NCI-H2171 (cell line): ENCODE measurements at regions not wholly inside any gene's neighbourhood (a gene's known extent, or its start where the extent isn't known, plus 50 kb on each side); places are given as distances from the start of the nearest gene placed in this dataset.

ENCODE experiments used
- DNase-seq: peaks from one replicate; lab custom pipeline; 2025; lab: John Stamatoyannopoulos, UW

GRCh38 chr20:50405915-50406609 lies 104.1 kb upstream of the PTPN1 start:
- no peak for DNase-seq

GRCh38 chr20:50406610-50407136 lies 103.5 kb upstream of the PTPN1 start:
- DNase-seq, result no peak

- peak; percentile 11 for DNase-seq
Observed at GRCh38 chr20:50408526-50409364, 101.4 kb upstream of the PTPN1 start.

GRCh38 chr20:50409495-50409894 lies 100.7 kb upstream of the PTPN1 start:
- no peak for DNase-seq

GRCh38 chr20:50410343-50410742 lies 99.8 kb upstream of the PTPN1 start:
- no peak for DNase-seq

- DNase-seq, result no peak
Observed at GRCh38 chr20:50412069-50412468, 98.1 kb upstream of the PTPN1 start.

GRCh38 chr20:50412499-50412898 lies 97.7 kb upstream of the PTPN1 start:
- DNase-seq, result no peak

GRCh38 chr20:50413088-50413500 lies 97.1 kb upstream of the PTPN1 start:
- no peak for DNase-seq

- no peak for DNase-seq
Observed at GRCh38 chr20:50415021-50415515, 95.1 kb upstream of the PTPN1 start.

- no peak for DNase-seq
Observed at GRCh38 chr20:50415516-50416268, 94.5 kb upstream of the PTPN1 start.

- no peak for DNase-seq
Observed at GRCh38 chr20:50416269-50417022, 93.7 kb upstream of the PTPN1 start.

GRCh38 chr20:50417023-50417329 lies 93.2 kb upstream of the PTPN1 start:
- no peak for DNase-seq

- no peak for DNase-seq
Observed at GRCh38 chr20:50417484-50418235, 92.5 kb upstream of the PTPN1 start.

- DNase-seq, result no peak
Observed at GRCh38 chr20:50418890-50419642, 91.1 kb upstream of the PTPN1 start.

- no peak for DNase-seq
Observed at GRCh38 chr20:50420380-50420779, 89.8 kb upstream of the PTPN1 start.

GRCh38 chr20:50421356-50422340 lies 88.5 kb upstream of the PTPN1 start:
- no peak for DNase-seq

- no peak for DNase-seq
Observed at GRCh38 chr20:50423758-50424157, 86.4 kb upstream of the PTPN1 start.

- peak; percentile 89 for DNase-seq
Observed at GRCh38 chr20:50425076-50425475, 85.1 kb upstream of the PTPN1 start.
